K562 (cell line): ENCODE measurements at regions not wholly inside any gene's neighbourhood (a gene's known extent, or its start where the extent isn't known, plus 50 kb on each side); places are given as distances from the start of the nearest gene placed in this dataset.

ENCODE experiments used
- ATAC-seq: fragments of 200-7000 bp; cut with Tn5 transposase; 3 replicates; pipeline ENCODE4 v1.9.1; 2020; ENCODE audit warnings: moderate library complexity
- BruUV-seq: library from RNA; stranded (reverse); fragments of 400-500 nt; replicated peaks from 2 replicates; lab custom pipeline; 2021; lab: Mats Ljungman, UMichigan
- CTCF ChIA-PET: fragments of 300-600 bp; formaldehyde crosslinking; extraction: SDS; loops from one replicate; lab custom pipeline; 2021; ENCODE audit warnings: low intra/inter-chr PET ratio; lab: Yijun Ruan, JAX
- POLR2A ChIA-PET: fragments of 300-600, 350-650 bp; sonication (Branson Sonifier 250); formaldehyde crosslinking; extraction: SDS; loops from one replicate; lab custom pipeline; 2021; ENCODE audit warnings: antibody characterized with exemption, inconsistent platforms; lab: Yijun Ruan, JAX
- DNase-seq, 4 experiments: peaks; one replicate each; pipeline versions ENCODE4 v3.0.0 to v3.0.0-alpha.2; 2011 to 2018; ENCODE audit warnings: low spot score in 3 of 4, mixed read lengths in 3 of 4; ENCODE audit errors: extremely low read depth in 1 of 4
- FAIRE-seq: peaks from 2 replicates; lab custom pipeline; 2011; peaks lifted over from hg19 to GRCh38; lab: Jason Lieb, UNC
- H2AFZ ChIP-seq: 2 replicates; pipeline ENCODE4 v1.6.0; 2011; ENCODE audit warnings: low read depth, low read length, control low read depth, inconsistent platforms
- H3K27ac ChIP-seq: fragments of 200-600 bp; 3 replicates; pipeline ENCODE4 v1.8.0; 2011; ENCODE audit warnings: low read depth, mild to moderate bottlenecking, control low read depth, inconsistent platforms, low read length, moderate library complexity, mixed read lengths; ENCODE audit errors: extremely low read depth
- H3K27me3 ChIP-seq, 2 experiments: fragments of 300-600 bp in 1 of 2; 2 replicates in 1 of 2; 3 replicates in 1 of 2; pipeline versions ENCODE4 v1.6.0 to v1.8.0; 2011; ENCODE audit warnings: inconsistent platforms in 2 of 2, low read length in 2 of 2, mild to moderate bottlenecking in 1 of 2, mixed read lengths in 1 of 2, moderate library complexity in 1 of 2; ENCODE audit not compliant: control insufficient read depth in 2 of 2, insufficient read depth in 2 of 2
- H3K36me3 ChIP-seq: fragments of 300-600 bp; 3 replicates; pipeline ENCODE4 v1.8.0; 2011; ENCODE audit warnings: mild to moderate bottlenecking, low read length, inconsistent platforms; ENCODE audit not compliant: control insufficient read depth, insufficient read depth
- H3K4me1 ChIP-seq, 2 experiments: fragments of 200-600 bp in 1 of 2; replicated peaks in 1 of 2; 2 replicates in 1 of 2; 3 replicates in 1 of 2; pipeline versions ENCODE4 v1.5.1 to v1.8.0; 2011; ENCODE audit warnings: inconsistent platforms in 2 of 2, low read length in 2 of 2, mild to moderate bottlenecking in 1 of 2, mixed read lengths in 1 of 2, moderate library complexity in 1 of 2; ENCODE audit not compliant: control insufficient read depth in 2 of 2, insufficient read depth in 2 of 2
- H3K4me2 ChIP-seq: 2 replicates; pipeline ENCODE4 v1.6.1; 2011; ENCODE audit warnings: low read length, control low read depth, inconsistent platforms, mixed read lengths; ENCODE audit not compliant: insufficient read depth
- H3K4me3 ChIP-seq: fragments of 200-600 bp; sonication (generic), shearing (Covaris generic); 2 replicates; pipeline ENCODE4 v1.5.1; 2016; ENCODE audit warnings: control low read depth, inconsistent platforms
- H3K79me2 ChIP-seq: fragments of 200-600 bp; 3 replicates; pipeline ENCODE4 v1.8.0; 2011; ENCODE audit warnings: low read length, inconsistent platforms; ENCODE audit not compliant: control insufficient read depth, insufficient read depth
- H3K9ac ChIP-seq, 2 experiments: 2 replicates each; pipeline versions ENCODE4 v1.6.0 to v1.6.1; 2011; ENCODE audit warnings: low read depth in 2 of 2, low read length in 2 of 2, control low read depth in 1 of 2, inconsistent platforms in 1 of 2, mild to moderate bottlenecking in 1 of 2, mixed read lengths in 1 of 2; ENCODE audit not compliant: insufficient read depth in 1 of 2
- H3K9me1 ChIP-seq: one replicate; pipeline ENCODE4 v1.6.0; 2011; ENCODE audit warnings: inconsistent platforms, mild to moderate bottlenecking, low read length, moderate library complexity; ENCODE audit not compliant: control insufficient read depth, insufficient read depth
- H3K9me3 ChIP-seq: replicated peaks from 2 replicates; pipeline ENCODE4 v1.5.1; 2011; ENCODE audit warnings: low read depth, low read length, inconsistent platforms; ENCODE audit not compliant: control insufficient read depth, insufficient read depth
- H4K20me1 ChIP-seq: replicated peaks from 2 replicates; pipeline ENCODE4 v1.6.1; 2011; ENCODE audit warnings: low read length, inconsistent platforms, mixed read lengths; ENCODE audit not compliant: control insufficient read depth, insufficient read depth
- GABPA ChIP-seq: fragments of 200-800 bp; sonication (Bioruptor generic); conservative IDR thresholded peaks from 2 replicates; pipeline ENCODE4 v1.6.1; 2016; ENCODE audit warnings: low read depth, missing genetic modification characterization, missing compliant biosample characterization
- HINFP ChIP-seq: fragments of 450-650 bp; conservative IDR thresholded peaks from 2 replicates; pipeline ENCODE4 v1.6.1; 2016; ENCODE audit warnings: missing genetic modification characterization, low read depth, mild to moderate bottlenecking, control low read depth, missing compliant biosample characterization
- KDM4B ChIP-seq, 2 experiments: fragments of 450-650 bp in 1 of 2; sonication (generic) in 1 of 2; IDR thresholded peaks; 2 replicates each; pipeline ENCODE4 v1.6.1; 2016 to 2017; ENCODE audit warnings: borderline replicate concordance in 2 of 2, antibody characterized with exemption in 1 of 2, low read depth in 1 of 2, mild to moderate bottlenecking in 1 of 2
- RFX7 ChIP-seq: fragments of 250-450 bp; sonication (Bioruptor Pico); IDR thresholded peaks from 2 replicates; pipeline ENCODE4 v1.5.1; 2021; ENCODE audit warnings: mild to moderate bottlenecking
- SAP30 ChIP-seq: fragments of 200-600 bp; sonication (generic); IDR thresholded peaks from 2 replicates; pipeline ENCODE4 v1.6.1; 2012; ENCODE audit warnings: borderline replicate concordance, low read depth, mild to moderate bottlenecking, moderate library complexity, low read length, control low read depth, inconsistent platforms; ENCODE audit not compliant: insufficient read depth, poor library complexity, severe bottlenecking
- STAT5A ChIP-seq: IDR thresholded peaks from 2 replicates; pipeline ENCODE4 v1.6.1; 2012; ENCODE audit warnings: low read length, inconsistent platforms, borderline replicate concordance
- TARDBP ChIP-seq: fragments of 450-650 bp; IDR thresholded peaks from 2 replicates; pipeline ENCODE4 v1.6.1; 2016
- TCF15 ChIP-seq: fragments of 250-450 bp; sonication (Bioruptor Pico); IDR thresholded peaks from 2 replicates; pipeline ENCODE4 v1.8.0; 2022; ENCODE audit warnings: moderate library complexity, mild to moderate bottlenecking, inconsistent platforms
- TFE3 ChIP-seq: fragments of 450-650 bp; formaldehyde crosslinking; IDR thresholded peaks from 2 replicates; pipeline ENCODE4 v1.4.0; 2020; ENCODE audit warnings: mild to moderate bottlenecking, mixed read lengths
- WHSC1 ChIP-seq: IDR thresholded peaks from one replicate; pipeline ENCODE4 v1.6.1; 2012; ENCODE audit warnings: low read length, control low read depth, inconsistent platforms
- XRCC3 ChIP-seq: fragments of 450-650 bp; IDR thresholded peaks from 2 replicates; pipeline ENCODE4 v1.6.1; 2017; ENCODE audit warnings: mild to moderate bottlenecking, moderate library complexity
- XRCC4 ChIP-seq: IDR thresholded peaks from one replicate; pipeline ENCODE4 v1.6.1; 2011; ENCODE audit not compliant: insufficient read depth, insufficient read length; ENCODE audit errors: extremely low read depth
- YY1 ChIP-seq, 3 experiments: IDR thresholded peaks; 2 replicates each; pipeline ENCODE4 v1.6.1; 2011; ENCODE audit warnings: low read length in 2 of 3, mild to moderate bottlenecking in 2 of 3, moderate library complexity in 2 of 3, borderline replicate concordance in 1 of 3, control low read depth in 1 of 3, low read depth in 1 of 3; ENCODE audit not compliant: insufficient read depth in 3 of 3, insufficient replicate concordance in 2 of 3, control insufficient read depth in 1 of 3, insufficient read length in 1 of 3; ENCODE audit errors: extremely low read depth in 1 of 3
- ZBED1 ChIP-seq: IDR thresholded peaks from 2 replicates; pipeline ENCODE4 v1.6.1; 2014
- ZNF146 ChIP-seq: IDR thresholded peaks from one replicate; pipeline ENCODE4 v1.6.1; 2018; ENCODE audit warnings: missing compliant biosample characterization; ENCODE audit not compliant: unreplicated experiment
- ZNF263 ChIP-seq: sonication (generic); formaldehyde crosslinking; IDR thresholded peaks from 2 replicates; pipeline ENCODE4 v1.8.0; 2022; ENCODE audit warnings: mild to moderate bottlenecking, missing genetic modification reagents, borderline replicate concordance
- ZNF445 ChIP-seq: fragments of 250-450 bp; sonication (Bioruptor Pico); IDR thresholded peaks from 2 replicates; pipeline ENCODE4 v1.4.0; 2020; ENCODE audit warnings: low read depth, mild to moderate bottlenecking, moderate library complexity
- ZNF655 ChIP-seq: fragments of 250-450 bp; sonication (Bioruptor Pico); IDR thresholded peaks from 2 replicates; pipeline ENCODE4 v1.5.0; 2021
- WGBS: fragments of 100-300 bp; shearing (Covaris generic); methylation state at CpG from one replicate; pipeline ENCODE4 v1.1.6; 2016; ENCODE audit warnings: low coverage, mixed read lengths; ENCODE audit not compliant: insufficient coverage; ENCODE audit errors: missing lambda C conversion rate; 5-methylcytosine and 5-hydroxymethylcytosine counted together
- in situ Hi-C: fragments of 300-500 bp; cut with MboI; formaldehyde crosslinking; loops from 4 replicates; pipeline ENCODE4 v1.15.0; 2018; ENCODE audit warnings: inconsistent platforms, mixed read lengths
- intact Hi-C: fragments of 100-400 bp; cut with micrococcal nuclease; formaldehyde crosslinking; loops from 2 replicates; pipeline ENCODE4 v1.14.2; 2022

- Histone ChIP-seq H3K4me3 (no peak overlapping the region), H3K79me2 (no peaks in the 10 kb centered on the region), H2AFZ (no peak overlapping the region), H3K4me1 (no peaks in the 10 kb centered on the region), H3K27me3 (no peaks in the 10 kb centered on the region), H4K20me1 (no peaks in the 10 kb centered on the region), H3K4me2 (no peak overlapping the region), H3K9ac (no peak overlapping the region), H3K9me1 (no peaks in the 10 kb centered on the region), H3K9me3 (no peaks in the 10 kb centered on the region), H3K27ac (no peak overlapping the region), H3K36me3 (no peaks in the 10 kb centered on the region)
- TF ChIP-seq WHSC1 (no peak), RFX7 (no peak), KDM4B (IDR thresholded peaks at IDR 0.05; ENCODE audit: borderline replicate concordance in 2 of 2, low read depth in 1 of 2) (no peak), GABPA (no peak), YY1 (IDR thresholded peaks at IDR 0.05; ENCODE audit: borderline replicate concordance in 1 of 3, control insufficient read depth in 1 of 3, extremely low read depth in 1 of 3, insufficient read depth in 3 of 3, insufficient read length in 1 of 3, insufficient replicate concordance in 2 of 3, low read depth in 1 of 3, low read length in 2 of 3) (no peak), ZNF445 (no peak), TCF15 (CRISPR knock-in tag) (no peak), XRCC4 (no peak), HINFP (tag) (no peak), TFE3 (CRISPR knock-in tag) (no peak), ZBED1 (no peak), STAT5A (no peak), ZNF655 (CRISPR knock-in tag) (no peak), SAP30 (no peak), ZNF263 (no peak), XRCC3 (no peak), TARDBP (no peak), ZNF146 (CRISPR knock-in tag) (no peak)
- CTCF ChIA-PET, result no interaction called here
- intact Hi-C loops (no loop called here), in situ Hi-C loops (no loop called here)
- FAIRE-seq (no peak), DNase-seq (no peak), ATAC-seq (no peak)
- no TSS peak for BruUV-seq
- POLR2A ChIA-PET, result interaction anchor here (1.0 kb wide), 1 partner anchor 21 kb away, joined by 3 read pairs; no protein-coding TSS in a partner anchor
- WGBS, result 0% methylated on average over 2 of the region's 3 CpGs
Observed at GRCh38 chr9:589723-590122, 251.8 kb upstream of the DMRT1 start.
